Psoas muscle (tissue), 7 donors: ENCODE measurements at regions not wholly inside any gene's neighbourhood (a gene's known extent, or its start where the extent isn't known, plus 50 kb on each side); places are given as distances from the start of the nearest gene placed in this dataset.

Experiments
- ATAC-seq, 4 donors: fragments of 200-7000 bp; cut with Tn5 transposase; one replicate each; pipeline ENCODE4 v1.9.1; 2020; ENCODE audit warnings: moderate library complexity in 3 of 4, mild to moderate bottlenecking in 2 of 4
- DNase-seq, 2 donors: peaks; one replicate each; pipeline ENCODE4 v3.0.0-alpha.2; 2020
- H3K27ac ChIP-seq: fragments of 200-600 bp; one replicate; pipeline ENCODE4 v1.8.0; 2022
- H3K27me3 ChIP-seq, 3 donors: fragments of 200-600 bp in 1 of 3; one replicate each; pipeline versions ENCODE4 v1.6.1 to v1.8.0; 2013 to 2022; ENCODE audit warnings: low read length in 2 of 3, mild to moderate bottlenecking in 2 of 3, moderate library complexity in 1 of 3; ENCODE audit not compliant: insufficient read depth in 3 of 3
- H3K36me3 ChIP-seq, 2 donors: fragments of 200-600 bp in 1 of 2; one replicate each; pipeline versions ENCODE4 v1.6.1 to v1.8.0; 2013 to 2022; ENCODE audit warnings: low read depth in 1 of 2, mild to moderate bottlenecking in 1 of 2, moderate library complexity in 1 of 2; ENCODE audit not compliant: insufficient read depth in 1 of 2
- H3K4me1 ChIP-seq: fragments of 200-600 bp; one replicate; pipeline ENCODE4 v1.8.0; 2022
- H3K4me3 ChIP-seq: fragments of 200-600 bp; one replicate; pipeline ENCODE4 v1.8.0; 2022; ENCODE audit warnings: mild to moderate bottlenecking
- H3K9me3 ChIP-seq: fragments of 200-600 bp; one replicate; pipeline ENCODE4 v1.8.0; 2022
- WGBS, 3 donors: extraction: QIAGEN DNeasy Blood & Tissue Kit; methylation state at CpG; one replicate each; pipeline versions ENCODE4 v1.1.6 to v1.1.7; 2013; 5-methylcytosine and 5-hydroxymethylcytosine counted together
- intact Hi-C, 2 donors: fragments of 100-400 bp; cut with DNase I; formaldehyde crosslinking; loops; one replicate each; pipeline versions ENCODE4 v1.11.0 to v1.14.2; 2022
- TF ChIP-seq, protein P1 (sequence below): fragments of 200-600 bp; IDR thresholded peaks from one replicate; pipeline ENCODE4 v1.8.0; 2022; ENCODE audit warnings: antibody characterized with exemption
- donor health status: healthy with polysubstance abuse.
- donor health status: DM: no; HTN: no; CAD: no; lungs with moderate emphysema.
- donor health status: Bipolar disorder and iron deficiency.
- donor health status: healthy.
- donor health status: DM: yes; HTN: yes; CAD: no.
- donor health status: DM: no; HTN: no; CAD: no.
- donor health status: DM: yes; HTN: yes; CAD: no.

DNA sequence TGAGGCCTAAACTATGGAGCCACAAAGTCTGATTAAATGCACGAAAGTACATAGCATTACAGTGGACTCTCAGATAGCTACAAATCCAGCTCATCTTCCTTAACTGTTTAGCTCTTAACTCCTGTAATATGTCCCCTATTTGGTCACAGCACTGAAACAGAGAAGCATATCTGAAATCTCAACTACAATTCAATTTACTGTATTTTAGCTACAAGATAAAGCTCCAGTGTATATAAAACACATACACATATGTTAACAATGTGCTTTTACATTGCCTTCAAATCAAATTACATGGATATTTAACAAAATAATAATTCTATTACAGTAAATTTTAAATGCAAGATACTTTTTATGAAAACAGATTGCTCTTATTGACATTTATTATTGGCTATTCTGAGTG lies 849.3 kb upstream of the PRMT6 start:
- WGBS, 3 donors = 74 to 86% (median 74%) methylated on average over 1 of the region's 1 CpG
- no peak for DNase-seq
- no peaks in the 10 kb centered on the region for H3K9me3 ChIP-seq
- TF ChIP-seq, protein P1, sequence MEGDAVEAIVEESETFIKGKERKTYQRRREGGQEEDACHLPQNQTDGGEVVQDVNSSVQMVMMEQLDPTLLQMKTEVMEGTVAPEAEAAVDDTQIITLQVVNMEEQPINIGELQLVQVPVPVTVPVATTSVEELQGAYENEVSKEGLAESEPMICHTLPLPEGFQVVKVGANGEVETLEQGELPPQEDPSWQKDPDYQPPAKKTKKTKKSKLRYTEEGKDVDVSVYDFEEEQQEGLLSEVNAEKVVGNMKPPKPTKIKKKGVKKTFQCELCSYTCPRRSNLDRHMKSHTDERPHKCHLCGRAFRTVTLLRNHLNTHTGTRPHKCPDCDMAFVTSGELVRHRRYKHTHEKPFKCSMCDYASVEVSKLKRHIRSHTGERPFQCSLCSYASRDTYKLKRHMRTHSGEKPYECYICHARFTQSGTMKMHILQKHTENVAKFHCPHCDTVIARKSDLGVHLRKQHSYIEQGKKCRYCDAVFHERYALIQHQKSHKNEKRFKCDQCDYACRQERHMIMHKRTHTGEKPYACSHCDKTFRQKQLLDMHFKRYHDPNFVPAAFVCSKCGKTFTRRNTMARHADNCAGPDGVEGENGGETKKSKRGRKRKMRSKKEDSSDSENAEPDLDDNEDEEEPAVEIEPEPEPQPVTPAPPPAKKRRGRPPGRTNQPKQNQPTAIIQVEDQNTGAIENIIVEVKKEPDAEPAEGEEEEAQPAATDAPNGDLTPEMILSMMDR = no peak
- H3K36me3 ChIP-seq = no peaks in the 10 kb centered on the region
- H3K27ac ChIP-seq = no peak overlapping the region
- no peaks in the 10 kb centered on the region for H3K4me1 ChIP-seq
- intact Hi-C loops = no loop called here
- H3K27me3 ChIP-seq = no peaks in the 10 kb centered on the region
- ATAC-seq = no peak
- H3K4me3 ChIP-seq = no peak overlapping the region

DNA sequence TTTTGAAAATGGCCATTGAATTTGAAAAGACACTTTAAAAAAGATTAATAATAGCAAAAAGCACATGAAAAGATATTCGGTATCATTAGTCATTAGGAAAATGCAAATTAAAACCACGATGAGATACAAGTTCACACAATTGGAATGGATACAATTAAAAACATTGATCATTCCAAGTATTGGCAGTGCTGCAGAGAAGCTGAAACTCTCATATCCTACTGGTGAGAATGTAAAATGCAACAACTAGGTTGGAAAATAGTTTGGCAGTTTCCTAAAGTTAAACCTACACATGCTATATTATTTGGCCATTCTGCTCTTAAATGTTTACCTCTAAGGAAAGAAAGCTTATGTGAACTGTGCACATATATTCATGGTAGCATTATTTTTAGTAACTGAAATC lies 838.7 kb upstream of the PRMT6 start:
- Histone ChIP-seq H3K4me1 (no peaks in the 10 kb centered on the region), H3K9me3 (no peaks in the 10 kb centered on the region), H3K27ac (no peak overlapping the region), H3K36me3 (no peaks in the 10 kb centered on the region), H3K27me3 (no peaks in the 10 kb centered on the region), H3K4me3 (no peak overlapping the region)
- DNase-seq (no peak), ATAC-seq (no peak)
- WGBS, 3 donors = 50 to 65% (median 56%) methylated on average over 2 of the region's 2 CpGs
- intact Hi-C loops = no loop called here
- TF ChIP-seq, protein P1 = no peak

DNA sequence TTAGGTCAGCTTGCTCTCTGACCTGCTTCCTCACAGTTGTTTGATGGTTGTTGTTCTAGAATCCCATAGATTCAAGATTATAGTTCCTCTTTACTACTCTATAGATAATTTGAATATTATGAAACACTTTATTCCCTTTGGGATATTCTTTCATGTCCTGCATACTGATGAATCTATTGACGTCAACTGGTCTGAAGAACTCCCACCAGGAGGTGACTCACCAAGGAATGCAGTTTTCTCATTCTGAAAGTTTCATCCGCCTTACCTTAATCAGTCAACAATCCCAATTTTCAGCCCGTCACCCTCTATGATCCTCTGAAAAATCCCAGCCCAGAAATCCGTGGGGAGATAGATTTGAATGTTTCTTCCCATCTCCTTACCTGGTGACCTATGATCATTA lies 834.1 kb upstream of the PRMT6 start:
- intact Hi-C loops = no loop called here
- DNase-seq = no peak
- no peak for ATAC-seq
- Histone ChIP-seq H3K4me1 (no peaks in the 10 kb centered on the region), H3K27ac (no peak overlapping the region), H3K27me3 (no peaks in the 10 kb centered on the region), H3K4me3 (no peak overlapping the region), H3K9me3 (no peaks in the 10 kb centered on the region), H3K36me3 (no peaks in the 10 kb centered on the region)
- TF ChIP-seq, protein P1 = no peak
- 76 to 92% (median 79%) methylated on average over 4 of the region's 4 CpGs for WGBS, 3 donors

DNA sequence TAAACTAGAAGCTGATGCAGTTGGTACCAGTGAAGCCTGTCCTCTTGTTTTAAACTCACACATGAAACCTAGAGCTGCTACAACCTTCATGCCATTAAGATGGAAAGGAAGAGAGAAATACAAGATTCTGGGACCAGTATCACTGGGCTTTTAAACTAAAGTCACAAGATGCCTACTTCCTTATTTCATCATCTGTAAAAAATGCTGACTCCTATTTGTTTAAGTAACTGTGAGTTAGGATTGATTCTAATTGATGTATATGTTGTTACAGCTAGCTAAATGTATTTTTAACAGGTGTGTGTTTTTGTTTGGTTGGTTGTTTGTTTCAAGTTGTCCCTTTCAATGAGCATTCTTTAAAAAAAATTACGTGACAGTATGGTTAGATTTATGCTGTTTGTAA lies 833.3 kb upstream of the PRMT6 start:
- H3K27me3 ChIP-seq = no peaks in the 10 kb centered on the region
- H3K9me3 ChIP-seq = no peaks in the 10 kb centered on the region
- H3K36me3 ChIP-seq = no peaks in the 10 kb centered on the region
- no peak overlapping the region for H3K4me3 ChIP-seq
- no peak for DNase-seq
- WGBS, 3 donors = 23 to 84% (median 47%) methylated on average over 1 of the region's 1 CpG
- ATAC-seq = no peak
- intact Hi-C loops = no loop called here
- no peak overlapping the region for H3K27ac ChIP-seq
- TF ChIP-seq, protein P1 = no peak
- no peaks in the 10 kb centered on the region for H3K4me1 ChIP-seq

DNA sequence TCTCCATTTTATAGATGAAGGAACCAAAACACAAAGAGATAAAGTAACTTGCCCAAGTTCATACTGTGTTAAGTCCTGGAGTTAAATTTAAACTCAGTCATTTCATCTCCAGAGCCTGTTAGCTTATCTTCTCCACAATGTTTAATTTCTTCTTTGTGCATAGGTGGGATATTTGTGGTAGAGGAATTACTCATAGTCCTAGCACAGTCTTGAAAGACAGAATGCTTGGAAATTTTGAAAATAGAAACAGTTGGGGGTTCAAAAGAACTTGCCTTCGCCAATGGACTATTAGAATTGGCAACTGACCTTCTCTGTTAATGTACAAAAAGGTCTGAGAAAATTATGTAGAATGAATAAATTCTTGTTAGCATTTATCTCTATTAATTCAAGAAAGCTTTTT lies 832.0 kb upstream of the PRMT6 start:
- Histone ChIP-seq H3K27me3 (no peaks in the 10 kb centered on the region), H3K4me1 (no peaks in the 10 kb centered on the region), H3K36me3 (no peaks in the 10 kb centered on the region), H3K4me3 (no peak overlapping the region), H3K27ac (no peak overlapping the region), H3K9me3 (no peaks in the 10 kb centered on the region)
- WGBS, 3 donors = 66 to 69% (median 69%) methylated on average over 1 of the region's 1 CpG
- intact Hi-C loops = no loop called here
- no peak for DNase-seq
- ATAC-seq = no peak
- TF ChIP-seq, protein P1 = no peak
